ENCODE measurements at regions not wholly inside any gene's neighbourhood (a gene's known extent, or its start where the extent isn't known, plus 50 kb on each side); places are given as distances from the start of the nearest gene placed in this dataset.

- BruUV-seq (replicated peaks): no TSS peak
- Histone ChIP-seq H3K27ac (ENCODE audit: low read length) (no peak overlapping the region), H3K4me1 (ENCODE audit: insufficient read depth, low read length) (no peaks in the 10 kb centered on the region; the same call in 1 of the 2 replicates), H3K9ac (ENCODE audit: low read length) (no peak overlapping the region), H3F3A (ENCODE audit: low read length, unreplicated experiment) (no peaks in the 10 kb centered on the region), H3K79me2 (ENCODE audit: low read length) (no peaks in the 10 kb centered on the region), H2AFZ (ENCODE audit: low read length) (no peak overlapping the region), H3K4me3 (ENCODE audit: low read length) (no peak overlapping the region), H4K20me1 (ENCODE audit: low read length) (no peaks in the 10 kb centered on the region), H3K9me2 (replicated peaks; ENCODE audit: low read length) (no peaks in the 10 kb centered on the region), H3K9me3 (ENCODE audit: low read length) (no peaks in the 10 kb centered on the region), H3K36me3 (ENCODE audit: low read depth, low read length) (no peaks in the 10 kb centered on the region), H3K4me2 (ENCODE audit: low read length) (no peak overlapping the region), H3K27me3 (ENCODE audit: low read length) (no peaks in the 10 kb centered on the region)
- no peak for TF ChIP-seq EZH2 (IDR thresholded peaks at IDR 0.05; ENCODE audit: low read length, unreplicated experiment)
- TF ChIP-seq, protein P1, sequence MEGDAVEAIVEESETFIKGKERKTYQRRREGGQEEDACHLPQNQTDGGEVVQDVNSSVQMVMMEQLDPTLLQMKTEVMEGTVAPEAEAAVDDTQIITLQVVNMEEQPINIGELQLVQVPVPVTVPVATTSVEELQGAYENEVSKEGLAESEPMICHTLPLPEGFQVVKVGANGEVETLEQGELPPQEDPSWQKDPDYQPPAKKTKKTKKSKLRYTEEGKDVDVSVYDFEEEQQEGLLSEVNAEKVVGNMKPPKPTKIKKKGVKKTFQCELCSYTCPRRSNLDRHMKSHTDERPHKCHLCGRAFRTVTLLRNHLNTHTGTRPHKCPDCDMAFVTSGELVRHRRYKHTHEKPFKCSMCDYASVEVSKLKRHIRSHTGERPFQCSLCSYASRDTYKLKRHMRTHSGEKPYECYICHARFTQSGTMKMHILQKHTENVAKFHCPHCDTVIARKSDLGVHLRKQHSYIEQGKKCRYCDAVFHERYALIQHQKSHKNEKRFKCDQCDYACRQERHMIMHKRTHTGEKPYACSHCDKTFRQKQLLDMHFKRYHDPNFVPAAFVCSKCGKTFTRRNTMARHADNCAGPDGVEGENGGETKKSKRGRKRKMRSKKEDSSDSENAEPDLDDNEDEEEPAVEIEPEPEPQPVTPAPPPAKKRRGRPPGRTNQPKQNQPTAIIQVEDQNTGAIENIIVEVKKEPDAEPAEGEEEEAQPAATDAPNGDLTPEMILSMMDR (conservative IDR thresholded peaks at IDR 0.05; ENCODE audit: low read depth, low read length): no peak
- no peak for TF ChIP-seq EZH2phosphoT487 (IDR thresholded peaks at IDR 0.05; ENCODE audit: borderline replicate concordance, low read length)
- POLR2A ChIA-PET (ENCODE audit: unreplicated experiment): no interaction called here
- intact Hi-C loops (cut with micrococcal nuclease): no loop called here
- no peak for ATAC-seq
- DNase-seq: no peak
- CTCF ChIA-PET: no interaction called here
Measured at GRCh38 chr4:34139346-34139745, 2105.0 kb downstream of the ARAP2 start.

DNA sequence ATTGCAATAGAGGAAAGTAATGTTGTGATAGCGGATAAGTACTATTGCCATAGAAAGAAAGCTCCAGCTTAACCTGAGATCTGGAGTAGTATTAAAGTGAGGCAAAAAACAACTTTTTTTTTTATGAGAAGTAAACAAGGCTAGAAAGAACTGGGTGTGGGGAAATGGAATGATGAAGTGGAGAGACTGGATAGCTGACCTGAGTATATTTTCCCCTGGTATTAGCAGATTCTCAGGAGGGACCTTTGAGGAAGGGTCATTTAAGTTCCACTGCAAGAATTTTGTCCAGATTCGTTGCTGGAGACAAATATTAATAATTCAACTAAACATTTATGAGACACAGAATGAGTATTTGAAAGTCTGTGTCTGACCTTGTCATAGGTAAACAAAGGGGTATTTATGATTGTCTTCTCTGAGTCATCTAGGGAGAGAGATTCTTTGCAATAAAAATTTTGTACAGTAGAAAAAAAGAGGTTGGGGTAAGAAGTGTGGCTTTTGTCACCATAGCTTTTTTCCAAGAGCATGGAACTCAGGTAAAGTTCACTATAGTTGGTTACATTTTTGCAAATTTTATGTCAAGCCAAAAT, 2095.9 kb downstream of the ARAP2 start:
- H3K4me3 ChIP-seq (ENCODE audit: low read length): peak overlapping the region; percentile 24; the same call in 1 of the 2 replicates
- TF ChIP-seq EZH2 (IDR thresholded peaks at IDR 0.05; ENCODE audit: low read length, unreplicated experiment): no peak
- TF ChIP-seq, protein P1 (conservative IDR thresholded peaks at IDR 0.05; ENCODE audit: low read depth, low read length): no peak
- no peak for TF ChIP-seq EZH2phosphoT487 (IDR thresholded peaks at IDR 0.05; ENCODE audit: borderline replicate concordance, low read length)
- DNase-seq (peak; percentile 71), ATAC-seq (peak; percentile 86)
- H3K9me2 ChIP-seq (replicated peaks; ENCODE audit: low read length): no peaks in the 10 kb centered on the region
- BruUV-seq (replicated peaks): no TSS peak
- H3F3A ChIP-seq (ENCODE audit: low read length, unreplicated experiment): no peaks in the 10 kb centered on the region
- H3K9ac ChIP-seq (ENCODE audit: low read length): peak overlapping the region; percentile 30; the same call in 1 of the 2 replicates
- no peaks in the 10 kb centered on the region for H4K20me1 ChIP-seq (ENCODE audit: low read length)
- peaks cover 23% of the 10 kb centered on the region for H3K4me1 ChIP-seq (ENCODE audit: insufficient read depth, low read length)
- CTCF ChIA-PET: no interaction called here
- H3K9me3 ChIP-seq (ENCODE audit: low read length): no peaks in the 10 kb centered on the region
- intact Hi-C loops (cut with micrococcal nuclease): no loop called here
- peak overlapping the region; percentile 67 for H3K4me2 ChIP-seq (ENCODE audit: low read length)
- H3K27me3 ChIP-seq (ENCODE audit: low read length): no peaks in the 10 kb centered on the region
- H2AFZ ChIP-seq (ENCODE audit: low read length): no peak overlapping the region
- H3K27ac ChIP-seq (ENCODE audit: low read length): peak overlapping the region; percentile 87
- POLR2A ChIA-PET (ENCODE audit: unreplicated experiment): no interaction called here
- no peaks in the 10 kb centered on the region for H3K79me2 ChIP-seq (ENCODE audit: low read length)
- no peaks in the 10 kb centered on the region for H3K36me3 ChIP-seq (ENCODE audit: low read depth, low read length)

DNA sequence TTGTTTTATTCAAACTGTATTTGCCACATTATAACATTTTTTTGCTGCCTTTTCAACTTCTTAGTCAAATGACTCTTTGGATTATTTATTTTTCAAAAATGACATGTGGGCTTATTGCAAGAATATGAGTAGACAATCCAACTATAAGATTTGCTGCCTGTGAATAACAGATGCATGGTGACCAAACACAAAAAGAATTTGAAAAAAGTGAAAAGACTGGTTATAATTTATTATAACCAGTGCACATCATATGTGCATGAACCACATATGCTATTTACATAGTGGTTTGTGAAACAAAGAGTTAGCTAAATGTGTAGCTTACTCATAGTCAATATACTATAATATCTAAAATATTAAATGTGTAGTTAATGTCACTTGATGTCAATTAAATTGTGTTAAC, 2086.8 kb downstream of the ARAP2 start:
- CTCF ChIA-PET: no interaction called here
- Histone ChIP-seq H4K20me1 (ENCODE audit: low read length) (no peaks in the 10 kb centered on the region), H3K9me2 (replicated peaks; ENCODE audit: low read length) (no peaks in the 10 kb centered on the region), H3K27me3 (ENCODE audit: low read length) (no peaks in the 10 kb centered on the region), H3K27ac (ENCODE audit: low read length) (no peak overlapping the region), H3K4me3 (ENCODE audit: low read length) (no peak overlapping the region), H3K79me2 (ENCODE audit: low read length) (no peaks in the 10 kb centered on the region), H3K4me2 (ENCODE audit: low read length) (no peak overlapping the region), H2AFZ (ENCODE audit: low read length) (no peak overlapping the region), H3F3A (ENCODE audit: low read length, unreplicated experiment) (no peaks in the 10 kb centered on the region), H3K4me1 (ENCODE audit: insufficient read depth, low read length) (no peaks in the 10 kb centered on the region; the same call in 1 of the 2 replicates), H3K9ac (ENCODE audit: low read length) (no peak overlapping the region), H3K36me3 (ENCODE audit: low read depth, low read length) (no peaks in the 10 kb centered on the region), H3K9me3 (ENCODE audit: low read length) (no peaks in the 10 kb centered on the region)
- no TSS peak for BruUV-seq (replicated peaks)
- intact Hi-C loops (cut with micrococcal nuclease): loop anchor here (1.0 kb wide), 1 partner anchor 24 kb away; no protein-coding TSS in a partner anchor
- POLR2A ChIA-PET (ENCODE audit: unreplicated experiment): no interaction called here
- ATAC-seq (peak; percentile 40; the same call in 1 of the 2 replicates), DNase-seq (peak; percentile 37)
- TF ChIP-seq EZH2phosphoT487 (IDR thresholded peaks at IDR 0.05; ENCODE audit: borderline replicate concordance, low read length) (no peak), EZH2 (IDR thresholded peaks at IDR 0.05; ENCODE audit: low read length, unreplicated experiment) (no peak)
- TF ChIP-seq, protein P1 (conservative IDR thresholded peaks at IDR 0.05; ENCODE audit: low read depth, low read length): no peak
